IPS-18c (cell line): ENCODE measurements at regions not wholly inside any gene's neighbourhood (a gene's known extent, or its start where the extent isn't known, plus 50 kb on each side); places are given as distances from the start of the nearest gene placed in this dataset.

ENCODE experiments used
- H3K4me3 ChIP-seq: 2 replicates; pipeline ENCODE4 v1.7.0; 2013; ENCODE audit warnings: low read depth, mild to moderate bottlenecking, low read length, moderate library complexity; ENCODE audit not compliant: insufficient read depth
- H3K9me3 ChIP-seq: one replicate; pipeline ENCODE4 v1.6.1; 2013; ENCODE audit warnings: mild to moderate bottlenecking, low read length, moderate library complexity; ENCODE audit not compliant: control insufficient read depth, insufficient read depth

- Histone ChIP-seq H3K4me3 (no peak overlapping the region), H3K9me3 (no peaks in the 10 kb centered on the region)
Observed at GRCh38 chr4:126552321-126552720, 1080.4 kb upstream of the INTU start.

GRCh38 chr4:126553248-126553647 lies 1079.5 kb upstream of the INTU start:
- Histone ChIP-seq H3K9me3 (no peaks in the 10 kb centered on the region), H3K4me3 (no peak overlapping the region)

GRCh38 chr4:126558596-126558995 lies 1074.2 kb upstream of the INTU start:
- H3K9me3 ChIP-seq = no peaks in the 10 kb centered on the region
- no peak overlapping the region for H3K4me3 ChIP-seq

GRCh38 chr4:126559961-126560360 lies 1072.8 kb upstream of the INTU start:
- no peak overlapping the region for H3K4me3 ChIP-seq
- H3K9me3 ChIP-seq = no peaks in the 10 kb centered on the region

GRCh38 chr4:126560794-126561193 lies 1072.0 kb upstream of the INTU start:
- no peaks in the 10 kb centered on the region for H3K9me3 ChIP-seq
- H3K4me3 ChIP-seq = no peak overlapping the region

- Histone ChIP-seq H3K9me3 (no peaks in the 10 kb centered on the region), H3K4me3 (no peak overlapping the region)
Observed at GRCh38 chr4:126563389-126563788, 1069.4 kb upstream of the INTU start.

GRCh38 chr4:126564283-126564854 lies 1068.4 kb upstream of the INTU start:
- H3K4me3 ChIP-seq = no peak overlapping the region
- H3K9me3 ChIP-seq = no peaks in the 10 kb centered on the region

GRCh38 chr4:126568652-126569570 lies 1063.8 kb upstream of the INTU start:
- no peak overlapping the region for H3K4me3 ChIP-seq
- H3K9me3 ChIP-seq = no peaks in the 10 kb centered on the region

- no peaks in the 10 kb centered on the region for H3K9me3 ChIP-seq
- no peak overlapping the region for H3K4me3 ChIP-seq
Observed at GRCh38 chr4:126572264-126572663, 1060.5 kb upstream of the INTU start.

- no peaks in the 10 kb centered on the region for H3K9me3 ChIP-seq
- H3K4me3 ChIP-seq = no peak overlapping the region
Observed at GRCh38 chr4:126582737-126583136, 1050.0 kb upstream of the INTU start.

- no peaks in the 10 kb centered on the region for H3K9me3 ChIP-seq
- no peak overlapping the region for H3K4me3 ChIP-seq
Observed at GRCh38 chr4:126583509-126583908, 1049.2 kb upstream of the INTU start.

GRCh38 chr4:126591583-126591982 lies 1041.2 kb upstream of the INTU start:
- no peak overlapping the region for H3K4me3 ChIP-seq
- H3K9me3 ChIP-seq = no peaks in the 10 kb centered on the region

GRCh38 chr4:126592088-126592487 lies 1040.7 kb upstream of the INTU start:
- Histone ChIP-seq H3K9me3 (no peaks in the 10 kb centered on the region), H3K4me3 (no peak overlapping the region)

GRCh38 chr4:126593626-126594025 lies 1039.1 kb upstream of the INTU start:
- H3K4me3 ChIP-seq = no peak overlapping the region
- H3K9me3 ChIP-seq = no peaks in the 10 kb centered on the region

GRCh38 chr4:126595643-126596042 lies 1037.1 kb upstream of the INTU start:
- Histone ChIP-seq H3K4me3 (no peak overlapping the region), H3K9me3 (no peaks in the 10 kb centered on the region)

- H3K4me3 ChIP-seq = no peak overlapping the region
- H3K9me3 ChIP-seq = no peaks in the 10 kb centered on the region
Observed at GRCh38 chr4:126599746-126600145, 1033.0 kb upstream of the INTU start.

- Histone ChIP-seq H3K4me3 (no peak overlapping the region), H3K9me3 (no peaks in the 10 kb centered on the region)
Observed at GRCh38 chr4:126603210-126603609, 1029.5 kb upstream of the INTU start.

- no peaks in the 10 kb centered on the region for H3K9me3 ChIP-seq
- H3K4me3 ChIP-seq = no peak overlapping the region
Observed at GRCh38 chr4:126603825-126604224, 1028.9 kb upstream of the INTU start.
